GM12891 (cell line): ENCODE measurements at regions not wholly inside any gene's neighbourhood (a gene's known extent, or its start where the extent isn't known, plus 50 kb on each side); places are given as distances from the start of the nearest gene placed in this dataset.

Experiments used
- DNase-seq: peaks from one replicate; pipeline ENCODE4 v3.0.0; 2011; ENCODE audit warnings: low spot score; ENCODE audit not compliant: insufficient read length
- FAIRE-seq: peaks from 2 replicates; lab custom pipeline; 2011; peaks lifted over from hg19 to GRCh38; lab: Jason Lieb, UNC
- PAX5 ChIP-seq: IDR thresholded peaks from 2 replicates; pipeline ENCODE4 v1.6.1; 2011; ENCODE audit warnings: low read length, moderate library complexity, mild to moderate bottlenecking; ENCODE audit not compliant: insufficient read depth, severe bottlenecking
- POLR2A ChIP-seq: IDR thresholded peaks from 2 replicates; pipeline ENCODE4 v1.6.1; 2011; ENCODE audit warnings: low read depth, low read length, control low read depth
- POLR2AphosphoS5 ChIP-seq: IDR thresholded peaks from 2 replicates; pipeline ENCODE4 v1.6.1; 2011; ENCODE audit warnings: low read depth, low read length, control low read depth
- POU2F2 ChIP-seq: IDR thresholded peaks from 2 replicates; pipeline ENCODE4 v1.6.1; 2011; ENCODE audit warnings: low read depth, mild to moderate bottlenecking, control low read depth, low read length, moderate library complexity
- SPI1 ChIP-seq: IDR thresholded peaks from 2 replicates; pipeline ENCODE4 v1.6.1; 2011; ENCODE audit warnings: low read depth, low read length, control low read depth
- TAF1 ChIP-seq: IDR thresholded peaks from 2 replicates; pipeline ENCODE4 v1.6.1; 2011; ENCODE audit warnings: low read depth, low read length, control low read depth

GRCh38 chr2:19556648-19557047, 198.2 kb upstream of the OSR1 start:
- DNase-seq (no peak), FAIRE-seq (no peak)
- no peak for TF ChIP-seq POLR2A
- TF ChIP-seq POU2F2, result no peak
- no peak for TF ChIP-seq POLR2AphosphoS5
- TF ChIP-seq SPI1, result no peak
- TF ChIP-seq PAX5, result no peak
- no peak for TF ChIP-seq TAF1

- no peak for FAIRE-seq
- DNase-seq, result no peak
- peak; percentile 89 for TF ChIP-seq SPI1
- TF ChIP-seq POLR2AphosphoS5, result no peak
These were observed 196.1 kb upstream of the OSR1 start for GRCh38 chr2:19554520-19554919.

GRCh38 chr2:19552270-19552669, 193.8 kb upstream of the OSR1 start:
- TF ChIP-seq POLR2A (no peak), PAX5 (no peak), POLR2AphosphoS5 (no peak), SPI1 (no peak), TAF1 (no peak), POU2F2 (no peak)
- FAIRE-seq (no peak), DNase-seq (no peak)

DNA sequence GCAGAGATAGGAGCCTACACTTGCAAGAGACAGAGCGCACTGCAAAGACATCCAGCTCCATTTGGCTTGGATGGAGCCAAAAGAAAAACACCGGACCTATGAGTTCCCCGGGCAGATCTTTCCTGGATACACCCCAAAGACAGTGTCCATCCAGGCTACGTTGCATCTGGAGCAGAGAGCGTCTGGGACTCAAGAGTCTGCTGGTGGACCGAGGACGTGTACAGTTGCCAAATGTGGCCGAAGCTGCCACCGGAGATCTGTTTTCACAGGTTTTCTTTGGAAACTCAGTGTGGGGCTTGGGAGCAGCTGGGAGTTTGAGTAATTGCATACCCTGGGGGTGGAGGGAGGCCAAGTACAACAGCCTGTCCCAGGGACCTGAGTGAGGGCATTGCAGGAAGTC, 192.3 kb upstream of the OSR1 start:
- no peak for TF ChIP-seq SPI1
- no peak for TF ChIP-seq PAX5
- TF ChIP-seq TAF1, result no peak
- TF ChIP-seq POU2F2, result no peak
- TF ChIP-seq POLR2A, result no peak
- TF ChIP-seq POLR2AphosphoS5, result no peak
- FAIRE-seq (no peak), DNase-seq (no peak)

- no peak for FAIRE-seq
- TF ChIP-seq POLR2AphosphoS5 (no peak), SPI1 (no peak), TAF1 (no peak), PAX5 (no peak), POU2F2 (no peak), POLR2A (no peak)
- no peak for DNase-seq
These were observed 191.4 kb upstream of the OSR1 start for GRCh38 chr2:19549821-19550220.

DNA sequence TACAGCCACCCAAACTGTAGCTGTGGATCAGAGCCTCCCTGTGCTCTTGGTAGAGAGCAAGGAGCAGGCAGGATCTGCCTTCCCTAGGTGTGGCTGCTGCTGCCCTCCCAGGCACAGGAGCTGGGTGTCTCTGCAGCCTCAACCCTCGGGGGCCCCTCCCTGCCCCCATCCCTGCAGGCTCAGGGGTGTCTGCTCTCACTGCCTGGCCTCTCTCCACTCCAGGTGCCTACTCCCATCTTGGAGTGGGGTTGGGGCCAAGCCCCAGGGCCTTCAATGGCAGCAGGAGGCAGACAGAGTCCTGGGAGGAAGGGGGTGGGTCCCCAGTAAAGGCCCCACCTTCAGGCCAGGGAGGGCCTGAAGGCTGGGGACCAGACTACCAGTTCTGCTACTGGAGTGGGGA, 189.7 kb upstream of the OSR1 start:
- FAIRE-seq (no peak), DNase-seq (no peak)
- TF ChIP-seq TAF1, result no peak
- TF ChIP-seq PAX5, result no peak
- no peak for TF ChIP-seq POU2F2
- no peak for TF ChIP-seq POLR2AphosphoS5
- no peak for TF ChIP-seq POLR2A
- no peak for TF ChIP-seq SPI1

DNA sequence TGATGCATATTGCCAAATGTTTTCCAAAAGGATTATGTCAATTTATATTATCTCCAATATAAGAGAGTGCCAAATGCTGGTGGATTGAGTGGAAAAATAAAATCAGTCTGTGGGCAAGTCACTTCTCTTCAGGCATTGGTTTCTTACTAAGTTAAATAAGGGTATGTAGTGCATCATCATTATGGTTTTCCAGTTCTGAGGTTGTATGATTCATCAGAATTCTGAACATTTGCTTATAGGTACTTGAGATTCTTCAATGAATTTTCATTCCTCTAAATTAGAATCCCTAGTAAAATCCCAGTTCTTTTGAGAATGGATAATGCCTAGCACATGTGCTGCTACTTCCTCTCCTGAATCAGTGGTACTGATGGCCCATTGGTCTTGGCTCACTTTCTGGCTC, 188.9 kb upstream of the OSR1 start:
- DNase-seq, result no peak
- FAIRE-seq, result no peak

DNA sequence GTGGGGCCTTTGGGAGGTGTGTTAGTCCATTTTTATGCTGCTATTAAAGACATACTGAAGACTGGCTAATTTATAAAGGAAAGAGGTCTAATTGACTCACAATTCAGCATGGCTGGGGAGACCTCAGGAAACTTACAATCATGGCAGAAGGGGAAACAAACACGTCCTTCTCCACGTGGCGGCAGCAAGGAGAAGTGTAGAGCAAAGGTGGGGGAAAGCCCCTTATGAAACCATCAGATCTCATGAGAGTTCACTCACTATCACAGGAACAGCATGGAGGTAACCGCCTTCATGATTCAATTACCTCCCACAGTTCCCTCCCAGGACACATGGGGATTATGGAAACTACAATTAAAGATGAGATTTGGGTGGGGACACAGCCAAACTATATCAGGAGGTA, 187.1 kb upstream of the OSR1 start:
- FAIRE-seq (no peak), DNase-seq (no peak)

More for the DNA sequence above, 188.9 kb upstream of the OSR1 start:
- TF ChIP-seq TAF1 (no peak), PAX5 (no peak), SPI1 (no peak), POLR2A (no peak), POU2F2 (no peak), POLR2AphosphoS5 (no peak)

GRCh38 chr2:19543663-19544383, 185.4 kb upstream of the OSR1 start:
- TF ChIP-seq POLR2A, result no peak
- no peak for TF ChIP-seq SPI1
- no peak for TF ChIP-seq POLR2AphosphoS5
- no peak for TF ChIP-seq POU2F2
- TF ChIP-seq TAF1, result no peak
- TF ChIP-seq PAX5, result no peak
- DNase-seq (no peak), FAIRE-seq (no peak)

More for the DNA sequence above, 187.1 kb upstream of the OSR1 start:
- no peak for TF ChIP-seq POLR2AphosphoS5
- no peak for TF ChIP-seq POLR2A
- TF ChIP-seq SPI1, result no peak
- no peak for TF ChIP-seq PAX5
- no peak for TF ChIP-seq POU2F2
- TF ChIP-seq TAF1, result no peak
